AG08396 (cell line): ENCODE measurements at regions not wholly inside any gene's neighbourhood (a gene's known extent, or its start where the extent isn't known, plus 50 kb on each side); places are given as distances from the start of the nearest gene placed in this dataset.
"Not testable (repeated sequence)": the region's sequence is repeated elsewhere in the genome, so short reads cannot be mapped to it uniquely, and the experiment has no call there.

Source experiments
- DNase-seq: peaks from one replicate; pipeline ENCODE4 v3.0.0; 2012; ENCODE audit warnings: low spot score, mixed read lengths

DNA sequence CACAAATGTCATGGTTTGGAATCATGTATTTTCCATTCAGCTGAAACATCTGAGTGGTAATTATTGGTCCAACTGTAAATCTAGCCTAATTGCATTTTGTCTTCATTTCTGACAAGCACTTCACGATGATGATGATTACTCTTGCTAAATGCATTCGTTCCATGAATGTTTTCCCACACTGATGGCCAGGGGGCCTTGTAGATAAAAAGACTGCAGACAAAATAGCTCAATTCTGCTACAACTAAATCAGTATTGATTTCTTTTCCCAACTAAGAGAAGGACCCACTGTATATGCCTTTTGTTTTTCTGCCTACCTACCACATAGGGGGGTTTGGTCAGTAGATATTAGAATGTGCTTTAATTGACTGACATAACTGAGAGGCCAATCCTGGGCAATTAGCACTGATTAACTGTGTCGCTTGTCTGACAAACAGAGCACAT, 1351.3 kb upstream of the NUDT12 start:
- no peak for DNase-seq

DNA sequence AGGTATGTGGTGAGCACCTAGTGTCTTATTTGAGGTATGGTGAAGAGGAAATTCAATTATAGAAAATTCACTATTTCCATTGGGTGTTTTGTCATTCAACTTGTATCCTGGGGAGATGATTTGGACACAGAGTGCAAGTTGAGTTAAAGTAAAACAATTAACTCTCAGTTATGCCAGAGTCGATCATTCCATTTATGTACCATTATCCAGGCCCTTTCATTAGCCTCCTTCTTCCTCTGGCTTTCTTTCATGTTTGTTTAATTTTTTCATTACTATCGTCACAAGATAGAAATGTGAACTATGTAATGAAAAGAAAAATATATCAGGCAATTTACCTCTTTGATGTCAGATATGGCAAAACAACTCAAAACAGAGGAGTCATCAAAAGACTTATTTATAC, 1347.2 kb upstream of the NUDT12 start:
- DNase-seq, result no peak

DNA sequence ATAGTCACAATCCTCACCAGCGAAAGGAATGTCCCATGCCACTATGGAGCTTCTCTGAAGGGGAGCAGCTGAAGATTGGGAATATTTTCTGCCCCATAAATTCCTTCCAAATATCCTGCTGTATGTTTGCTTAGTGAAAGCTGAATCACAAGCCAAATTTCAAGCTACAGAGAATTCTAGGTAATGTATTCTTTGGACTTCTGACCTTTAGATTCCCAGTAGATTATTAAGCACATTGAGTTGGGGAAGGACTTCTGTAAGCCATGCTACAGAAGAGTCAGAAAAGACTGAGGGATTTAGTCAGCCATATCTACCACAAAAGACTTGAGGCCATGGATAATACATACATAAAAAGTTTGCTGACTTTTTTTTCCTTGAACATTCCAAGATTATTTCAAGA, 1342.0 kb upstream of the NUDT12 start:
- no peak for DNase-seq

DNA sequence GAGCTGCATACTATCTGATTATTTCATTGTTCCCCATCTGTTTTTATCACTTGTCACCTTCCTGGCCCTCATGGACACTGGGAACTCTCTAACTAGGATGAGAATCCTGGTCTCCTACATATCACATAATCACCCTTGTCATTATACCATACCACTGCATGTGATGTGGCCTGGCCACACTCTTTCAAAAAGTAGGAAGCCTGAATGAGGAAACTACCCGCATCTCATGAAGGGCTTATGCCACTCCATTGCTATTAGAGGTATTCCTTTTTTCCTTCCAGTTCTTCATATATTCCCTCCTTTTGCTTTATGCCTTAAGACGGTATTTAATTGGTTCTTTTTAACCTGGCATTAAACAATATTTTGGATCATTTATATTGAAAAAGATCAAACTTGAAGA, 1341.4 kb upstream of the NUDT12 start:
- no peak for DNase-seq

DNA sequence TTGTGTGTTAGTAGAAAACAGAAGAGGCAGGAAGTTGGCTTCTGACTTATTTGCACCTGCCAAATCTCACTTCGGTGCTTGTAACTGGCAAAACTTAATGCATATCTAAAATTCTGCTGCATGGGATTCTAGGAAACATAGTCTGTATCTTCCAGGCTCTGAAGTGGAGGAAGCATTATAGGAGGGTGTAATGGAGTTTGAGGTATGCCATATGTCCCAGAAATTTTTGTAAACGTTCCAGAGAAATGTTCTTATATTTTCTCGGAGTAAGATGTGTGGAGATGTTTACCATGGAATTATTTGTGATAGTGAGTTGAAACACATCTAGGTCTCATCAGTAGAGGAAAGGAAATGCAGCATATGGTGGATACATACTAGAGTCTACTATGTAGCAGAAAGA, 1329.0 kb upstream of the NUDT12 start:
- DNase-seq, result no peak

DNA sequence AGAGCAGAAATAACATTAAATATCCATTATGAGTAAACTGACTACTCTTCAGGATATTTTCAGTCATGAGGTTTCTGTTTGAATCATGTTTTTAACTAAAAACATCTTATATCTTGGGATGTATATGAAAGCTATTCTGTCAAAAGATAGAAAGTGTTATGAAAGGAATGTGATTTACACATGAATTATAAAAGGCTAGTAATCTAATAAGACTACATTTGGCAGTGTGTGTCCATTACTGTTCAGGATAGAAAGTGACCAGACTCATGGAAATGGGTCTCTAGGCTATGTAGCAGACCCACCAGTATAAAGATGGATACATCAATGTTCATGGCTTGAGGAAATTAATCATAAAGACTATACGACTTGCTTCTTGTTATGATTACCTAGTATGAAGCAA, 1328.2 kb upstream of the NUDT12 start:
- DNase-seq, result no peak

DNA sequence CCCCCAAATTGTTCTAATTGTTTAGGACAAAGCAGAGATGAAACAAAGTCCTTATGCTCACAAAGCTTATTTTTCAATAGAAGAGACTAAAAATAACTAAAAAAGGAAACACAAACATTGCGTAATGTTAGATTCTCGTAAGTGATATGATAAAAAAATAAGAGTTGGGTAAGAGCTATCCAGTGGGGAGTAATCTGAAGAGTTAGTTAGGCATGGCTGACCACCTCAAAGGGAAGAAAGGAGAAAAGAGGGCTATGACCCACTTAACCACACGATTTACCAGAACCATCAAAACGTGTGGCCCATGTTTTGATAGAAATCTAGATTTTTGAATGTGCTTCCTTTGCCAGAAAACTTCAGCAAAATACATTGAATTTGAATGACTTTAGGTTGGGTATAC, 1296.8 kb upstream of the NUDT12 start:
- DNase-seq, result no peak

DNA sequence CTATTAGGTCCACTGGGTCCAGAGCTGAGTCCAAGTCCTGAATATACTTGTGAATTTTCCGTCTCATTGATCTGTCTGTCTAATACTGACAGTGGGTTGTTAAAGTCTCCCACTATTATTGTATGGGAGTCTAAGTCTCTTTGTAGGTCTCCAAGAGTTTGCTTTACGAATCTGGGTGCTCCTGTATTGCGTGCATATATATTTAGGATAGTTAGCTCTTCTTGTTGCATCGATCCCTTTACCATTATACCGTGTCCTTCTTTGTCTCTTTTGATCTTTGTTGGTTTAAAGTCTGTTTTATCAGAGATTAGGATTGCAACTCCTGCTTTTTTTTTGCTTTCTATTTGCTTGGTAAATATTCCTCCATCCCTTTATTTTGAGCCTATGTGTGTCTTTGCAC, 1289.5 kb upstream of the NUDT12 start:
- not testable (repeated sequence) for DNase-seq

DNA sequence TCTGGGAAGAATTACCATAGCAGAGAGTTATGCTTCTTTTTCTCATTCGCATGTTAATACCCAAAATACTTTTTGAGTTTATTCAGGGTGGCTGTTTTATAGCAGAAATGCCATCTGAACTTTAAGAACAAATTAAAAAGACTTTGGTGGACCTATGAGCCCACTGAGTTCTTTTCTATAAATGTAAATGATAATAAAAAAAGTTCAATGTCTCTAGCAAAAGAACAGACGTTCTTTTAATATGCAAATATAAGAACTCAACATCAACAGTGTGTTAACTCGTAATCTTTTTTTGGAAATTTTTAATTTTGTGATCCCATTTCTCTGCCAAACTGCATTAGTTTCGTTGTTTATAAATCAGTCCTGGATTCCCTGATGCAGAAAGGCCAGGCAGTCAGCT, 1283.0 kb upstream of the NUDT12 start:
- DNase-seq, result no peak

DNA sequence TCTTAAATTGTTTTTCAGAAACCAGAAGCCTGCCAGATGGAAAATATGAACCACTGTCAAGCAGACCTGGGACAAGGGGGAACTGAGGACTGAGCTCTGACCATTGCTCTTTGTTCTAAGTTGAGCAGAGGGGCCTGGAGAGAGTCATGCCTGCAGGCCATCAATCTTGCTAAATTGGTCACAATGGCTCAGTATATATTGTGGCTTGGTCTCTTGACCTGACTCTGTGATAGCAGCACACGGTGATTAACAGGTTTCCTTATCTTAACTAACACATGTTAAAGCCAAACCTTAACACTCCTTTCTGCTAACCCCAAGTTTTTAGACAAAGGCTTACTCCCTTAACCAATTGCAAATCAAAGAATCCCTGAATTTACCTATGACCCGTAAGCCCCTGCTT, 1281.2 kb upstream of the NUDT12 start:
- no peak for DNase-seq

DNA sequence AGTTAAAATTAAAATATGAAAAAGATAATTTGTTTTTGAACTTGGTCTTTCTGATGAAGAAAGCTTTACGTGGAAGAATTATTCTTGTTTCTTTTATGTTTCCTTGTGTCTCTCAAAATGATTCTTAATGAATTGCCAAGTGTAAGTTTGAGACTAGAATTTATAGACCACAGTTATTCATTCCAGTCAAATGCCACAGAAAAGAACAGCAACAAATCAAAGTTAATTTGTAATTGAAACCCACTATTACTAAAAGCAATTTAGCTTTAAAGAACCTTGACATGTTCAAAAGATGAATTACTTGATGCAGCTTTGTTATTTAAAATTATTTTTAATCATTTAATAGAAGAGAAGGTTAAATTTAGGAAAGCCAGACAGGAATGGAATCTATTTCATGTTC, 1277.7 kb upstream of the NUDT12 start:
- DNase-seq, result no peak

DNA sequence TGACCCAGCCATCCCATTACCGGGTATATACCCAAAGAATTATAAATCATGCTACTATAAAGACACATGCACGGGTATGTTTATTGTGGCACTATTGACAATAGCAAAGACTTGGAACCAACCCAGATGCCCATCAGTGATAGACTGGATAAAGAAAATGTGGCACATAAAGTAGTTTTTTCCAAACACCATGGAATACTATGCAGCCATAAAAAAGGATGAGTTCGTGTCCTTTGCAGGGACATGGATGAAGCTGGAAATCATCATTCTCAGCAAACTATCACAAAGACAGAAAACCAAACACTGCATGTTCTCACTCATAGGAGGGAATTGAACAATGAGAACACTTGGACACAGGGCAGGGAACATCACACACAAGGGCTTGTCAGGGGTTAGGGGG, 1268.9 kb upstream of the NUDT12 start:
- DNase-seq, result not testable (repeated sequence)

DNA sequence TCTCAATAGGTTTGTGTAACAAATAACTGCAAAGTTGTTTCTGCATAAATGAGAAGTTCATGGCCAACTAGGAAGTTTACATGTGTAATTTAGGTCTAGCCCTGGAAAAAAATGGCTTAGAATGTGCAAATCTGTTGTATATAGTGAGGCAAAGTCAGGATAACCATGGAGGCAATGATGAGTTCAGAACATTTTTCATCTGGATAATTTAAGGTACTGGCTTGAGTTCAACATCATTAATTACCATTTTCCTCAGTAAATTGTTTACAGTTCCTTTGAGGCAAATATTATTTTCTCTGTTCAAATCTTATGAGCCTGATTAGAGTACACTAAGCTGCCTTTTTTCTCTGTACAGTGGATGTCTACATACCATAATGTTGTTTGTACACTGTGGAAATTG, 1259.0 kb upstream of the NUDT12 start:
- DNase-seq, result no peak

DNA sequence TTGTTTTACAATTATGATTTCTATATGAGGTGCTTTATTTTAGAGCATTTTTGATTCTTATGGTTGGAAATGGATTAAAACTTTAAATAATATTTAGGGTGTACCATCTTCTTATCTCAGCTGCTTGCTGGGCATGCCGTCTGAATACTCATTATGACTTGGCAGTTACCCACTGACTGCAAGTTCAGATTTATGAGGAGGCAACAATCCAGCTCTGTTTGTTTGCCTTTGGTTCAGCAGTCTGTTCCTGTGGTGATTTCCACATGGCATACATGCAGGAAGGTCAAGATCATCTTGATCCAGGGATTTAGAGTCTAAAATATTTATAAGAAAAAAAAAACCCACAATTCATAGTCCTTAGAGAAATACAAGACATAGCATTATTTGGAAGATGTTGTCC, 1254.5 kb upstream of the NUDT12 start:
- DNase-seq, result no peak

DNA sequence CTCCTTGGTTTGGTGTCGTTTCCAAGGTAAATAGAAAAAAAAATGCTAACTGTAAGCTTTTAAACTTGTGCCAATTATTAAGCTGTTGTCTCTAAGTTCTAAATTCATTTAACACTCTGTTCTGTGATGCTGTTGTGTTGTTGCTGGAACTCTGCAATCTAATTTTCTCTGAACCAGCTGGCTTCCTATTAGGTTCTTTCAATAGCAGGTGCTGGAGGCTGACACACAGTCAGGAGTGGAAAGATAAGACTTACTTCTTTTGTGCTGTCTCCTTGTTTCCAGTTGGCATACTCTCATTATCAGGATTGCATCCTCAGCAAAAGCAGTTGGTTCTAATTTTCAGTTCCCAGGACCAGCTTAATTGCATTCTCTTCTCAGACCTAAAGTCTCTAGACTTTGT, 1252.6 kb upstream of the NUDT12 start:
- no peak for DNase-seq

DNA sequence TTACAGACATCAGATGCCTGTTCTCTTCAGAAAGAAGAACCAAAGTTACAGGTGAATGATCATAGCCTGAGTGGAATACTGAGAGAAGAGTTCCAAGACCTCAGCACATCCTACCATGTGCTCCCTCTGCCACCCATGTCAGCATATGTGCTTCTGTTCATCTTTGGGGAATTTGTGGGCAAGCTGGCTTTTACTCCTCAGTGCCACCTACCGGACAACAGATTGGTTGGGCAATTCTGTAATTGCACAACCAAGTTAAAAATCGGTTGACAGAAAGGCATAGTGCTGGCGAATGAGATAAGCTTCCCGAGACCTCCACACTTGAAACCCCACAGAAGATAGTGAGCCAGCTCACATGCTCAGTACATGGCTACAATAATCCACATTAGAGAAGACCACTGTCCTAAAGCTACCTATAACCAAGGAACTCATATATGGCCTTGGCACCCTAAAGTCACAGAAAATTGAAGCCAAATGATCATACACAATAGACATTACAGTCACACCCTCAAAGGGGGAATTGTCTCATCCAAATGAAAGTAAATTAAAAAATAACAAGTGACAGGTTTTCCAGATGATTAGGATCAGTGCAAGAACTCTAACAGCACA, 1238.0 kb upstream of the NUDT12 start:
- no peak for DNase-seq

DNA sequence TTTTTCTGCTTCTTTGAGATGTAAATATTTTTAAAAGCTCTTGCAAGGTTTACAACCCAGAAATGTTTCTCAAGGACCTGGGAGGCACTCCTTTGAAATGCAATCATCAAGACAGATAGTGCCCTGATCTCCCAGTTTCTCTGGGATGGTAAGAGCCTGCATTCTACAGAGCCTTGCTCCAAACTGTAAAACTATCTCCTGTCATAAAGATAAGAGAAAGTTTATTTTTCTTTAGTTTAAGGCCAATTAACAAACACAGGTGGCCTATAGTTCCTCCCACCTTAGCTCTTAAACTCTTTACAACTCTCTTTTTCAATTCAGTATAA, 1231.1 kb upstream of the NUDT12 start:
- DNase-seq, result no peak

DNA sequence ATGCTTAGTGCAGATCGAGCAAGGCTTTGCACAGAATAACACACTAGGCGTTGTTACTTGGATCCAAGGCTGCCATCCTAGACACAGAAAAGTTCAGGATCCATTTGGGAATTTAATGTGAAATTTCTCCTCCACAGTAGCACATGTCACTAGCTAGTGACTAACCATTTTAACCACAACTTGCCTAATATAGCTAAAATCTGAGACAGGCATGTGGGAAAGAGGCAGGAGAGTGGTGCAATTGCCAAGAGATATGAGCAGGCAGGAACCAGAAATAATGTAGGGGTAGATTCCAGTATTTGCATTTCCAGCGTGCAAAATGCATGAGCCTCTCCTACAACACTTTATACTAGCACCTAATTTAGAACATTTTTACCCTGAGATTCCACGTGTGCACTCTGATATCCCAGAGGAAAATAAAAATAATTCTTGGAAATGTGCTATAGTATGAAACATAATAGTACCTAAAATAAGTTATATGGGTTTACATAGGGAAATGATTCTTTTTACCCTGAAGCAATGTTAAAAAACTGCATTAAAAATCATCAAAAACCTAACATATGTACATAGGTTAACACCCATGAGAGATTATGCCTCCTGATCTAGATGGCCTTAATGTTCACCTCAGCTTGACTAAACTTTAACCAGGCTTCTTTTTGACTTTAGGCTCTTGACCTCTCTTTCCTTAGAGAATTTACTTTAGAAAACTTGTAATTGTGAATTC, 1230.6 kb upstream of the NUDT12 start:
- DNase-seq, result no peak

DNA sequence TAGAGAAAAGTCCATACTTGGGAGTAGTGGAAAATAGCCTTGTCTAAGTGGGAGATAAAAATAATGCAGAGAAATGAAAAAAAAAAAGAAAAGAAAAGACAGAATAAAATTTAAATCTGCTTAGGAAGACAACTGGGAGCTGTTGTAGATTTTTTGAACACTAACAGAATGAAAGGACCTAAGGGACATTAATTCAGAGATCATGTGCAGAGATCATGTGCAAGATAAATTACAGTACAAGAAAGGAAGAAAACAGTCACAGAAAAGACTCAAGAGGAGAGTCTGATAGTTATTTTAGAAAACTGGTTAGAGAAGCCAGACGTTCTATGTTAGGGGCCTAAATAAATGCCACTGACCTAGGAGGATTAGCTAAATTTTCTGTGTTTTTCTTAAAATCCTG, 1226.8 kb upstream of the NUDT12 start:
- no peak for DNase-seq

DNA sequence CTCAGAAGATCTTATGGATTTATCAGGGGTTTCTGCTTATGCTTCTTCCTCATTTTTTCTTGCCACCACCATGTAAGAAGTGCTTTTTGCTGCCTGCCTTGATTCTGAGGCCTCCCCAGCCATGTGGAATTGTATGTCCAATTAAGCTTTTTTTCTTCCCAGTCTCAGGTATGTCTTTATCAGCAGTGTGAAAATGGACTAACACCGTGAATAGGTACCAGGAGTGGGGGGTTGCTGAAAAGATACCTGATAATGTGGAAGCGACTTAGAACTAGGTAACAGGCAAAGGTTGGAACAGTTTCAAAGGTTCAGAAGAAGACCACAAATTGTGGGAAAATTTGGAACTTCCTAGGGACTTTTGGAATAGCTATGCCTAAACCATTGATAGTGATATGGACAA, 1222.5 kb upstream of the NUDT12 start:
- no peak for DNase-seq

DNA sequence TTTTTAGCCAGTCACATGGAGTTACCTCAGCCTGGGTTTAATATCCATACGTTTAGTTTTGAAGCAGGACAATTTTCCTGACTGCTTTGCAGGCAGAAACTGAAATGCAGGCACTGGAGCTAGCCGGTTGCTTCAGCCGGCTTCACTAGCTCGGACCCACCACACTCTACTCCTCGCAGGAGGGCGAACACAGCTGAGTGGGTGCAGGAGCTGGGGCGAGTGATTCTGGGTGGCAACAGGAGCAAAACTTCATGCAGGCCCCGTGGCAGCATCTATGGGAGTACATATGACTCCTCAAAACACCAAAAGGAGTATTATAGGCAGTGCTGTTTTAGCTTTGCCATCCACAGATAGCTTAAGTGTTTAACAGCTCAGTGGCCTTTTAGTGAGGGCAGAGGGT, 1211.8 kb upstream of the NUDT12 start:
- no peak for DNase-seq

DNA sequence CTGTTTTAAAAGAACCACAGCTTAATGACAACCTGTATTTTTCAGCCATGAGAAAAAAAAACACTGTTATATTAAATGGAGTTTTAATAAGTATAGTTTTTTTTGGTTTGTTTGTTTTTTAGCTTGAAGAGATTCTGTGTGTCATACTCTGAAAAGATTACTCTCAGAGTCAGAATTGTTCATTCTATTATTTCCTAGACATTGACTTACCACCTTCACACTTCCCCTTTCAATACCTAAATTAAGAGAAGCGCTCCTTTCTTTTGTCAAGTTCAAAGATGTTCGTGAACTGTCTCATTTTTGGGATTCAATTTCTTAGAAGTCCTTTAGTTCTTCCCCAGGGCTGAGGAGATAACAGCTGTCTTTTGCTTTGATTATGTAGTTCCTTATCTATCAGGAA, 1201.6 kb upstream of the NUDT12 start:
- DNase-seq, result no peak

DNA sequence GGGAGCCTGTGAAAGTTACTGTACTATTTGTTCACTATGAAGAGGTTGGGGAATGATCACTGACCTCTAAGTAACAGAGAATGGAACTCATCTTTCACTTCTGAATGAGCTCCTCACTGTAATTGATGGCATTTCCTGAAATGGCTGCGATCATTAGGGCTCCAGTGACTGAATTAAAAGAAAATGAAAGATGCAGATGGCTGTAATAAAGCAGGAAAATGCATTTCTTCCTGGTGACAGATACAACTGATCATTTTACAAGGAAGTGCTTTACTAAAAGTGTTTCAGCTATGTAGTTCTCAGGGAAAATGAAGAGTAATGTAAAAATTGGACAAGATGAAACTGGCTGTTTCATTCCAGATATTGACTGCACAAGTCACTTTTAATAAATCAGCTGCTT, 1200.6 kb upstream of the NUDT12 start:
- DNase-seq, result no peak

DNA sequence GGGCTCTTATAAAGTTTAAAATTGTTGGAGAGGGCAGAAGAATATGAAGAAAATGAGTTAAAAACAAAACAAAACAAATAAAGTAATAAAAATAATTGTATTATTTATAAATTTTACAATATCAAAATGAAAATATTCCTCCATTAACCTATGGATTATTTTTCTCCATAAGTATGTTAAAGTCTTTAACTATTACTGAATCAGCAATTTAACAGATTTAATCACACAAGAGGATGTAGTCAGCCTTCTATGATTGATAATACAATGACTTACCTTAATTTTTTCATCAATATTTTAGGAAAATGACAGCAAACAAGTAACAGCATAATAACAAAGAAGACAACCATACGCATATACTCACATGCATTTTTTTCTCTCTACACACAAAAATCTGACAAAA, 1195.3 kb upstream of the NUDT12 start:
- DNase-seq, result no peak
